Fibroblast of pulmonary artery (primary cell): ENCODE measurements at regions not wholly inside any gene's neighbourhood (a gene's known extent, or its start where the extent isn't known, plus 50 kb on each side); places are given as distances from the start of the nearest gene placed in this dataset.

Experiments used
- DNase-seq: peaks from one replicate; pipeline ENCODE4 v3.0.0-alpha.2; 2010; ENCODE audit warnings: low read depth
- H3K4me3 ChIP-seq: replicated peaks from 2 replicates; pipeline ENCODE4 v1.5.1; 2011; ENCODE audit warnings: low read depth, mild to moderate bottlenecking, control low read depth, low read length, moderate library complexity
- CTCF ChIP-seq: IDR thresholded peaks from 2 replicates; pipeline ENCODE4 v1.5.1; 2011; ENCODE audit warnings: mild to moderate bottlenecking, control low read depth, low read length, inconsistent platforms; ENCODE audit errors: missing control alignments

- no peak overlapping the region for H3K4me3 ChIP-seq
- DNase-seq: no peak
- no peak for TF ChIP-seq CTCF
Observed at GRCh38 chr12:66033151-66033550, 97.4 kb downstream of the LLPH start.

GRCh38 chr12:66032739-66033138 is 97.8 kb downstream of the LLPH start:
- H3K4me3 ChIP-seq: no peak overlapping the region
- no peak for TF ChIP-seq CTCF
- DNase-seq: no peak

GRCh38 chr12:66030217-66030781 is 100.3 kb downstream of the LLPH start:
- no peak for TF ChIP-seq CTCF
- H3K4me3 ChIP-seq: no peak overlapping the region
- no peak for DNase-seq

GRCh38 chr12:66028390-66028789 is 102.2 kb downstream of the LLPH start:
- no peak overlapping the region for H3K4me3 ChIP-seq
- no peak for TF ChIP-seq CTCF
- DNase-seq: no peak

GRCh38 chr12:66025477-66025876 is 105.1 kb downstream of the LLPH start:
- DNase-seq: no peak
- H3K4me3 ChIP-seq: no peak overlapping the region
- no peak for TF ChIP-seq CTCF

GRCh38 chr12:66024949-66025348 is 105.6 kb downstream of the LLPH start:
- TF ChIP-seq CTCF: no peak
- no peak overlapping the region for H3K4me3 ChIP-seq
- no peak for DNase-seq

GRCh38 chr12:66020481-66020880 is 110.1 kb downstream of the LLPH start:
- no peak for TF ChIP-seq CTCF
- H3K4me3 ChIP-seq: no peak overlapping the region
- DNase-seq: no peak
